ENCODE measurements at regions not wholly inside any gene's neighbourhood (a gene's known extent, or its start where the extent isn't known, plus 50 kb on each side); places are given as distances from the start of the nearest gene placed in this dataset.

DNA sequence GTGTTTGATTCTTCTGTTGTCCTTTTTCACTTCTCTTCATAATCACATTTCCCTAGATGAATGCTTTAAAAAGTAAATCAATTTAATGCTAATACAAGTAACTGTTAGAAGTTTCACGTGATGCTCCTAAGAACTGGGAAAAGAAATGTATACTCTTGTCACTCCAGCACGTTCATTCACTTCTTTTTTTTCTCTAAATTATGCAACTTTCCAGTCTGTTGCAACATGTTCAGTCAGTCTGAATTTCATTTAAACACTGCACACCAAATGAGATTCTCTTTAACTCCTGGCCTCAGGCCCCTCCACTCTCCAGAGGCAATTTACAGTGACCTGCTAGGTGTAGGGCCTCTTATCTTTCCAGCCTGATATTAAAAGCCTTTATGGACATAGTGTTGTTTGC lies 321.9 kb downstream of the HS3ST1 start (continued):
- TF ChIP-seq TEAD4 (IDR thresholded peaks at IDR 0.05; ENCODE audit: low read depth, low read length): no peak
- TF ChIP-seq RFX5 (IDR thresholded peaks at IDR 0.05; ENCODE audit: borderline replicate concordance, low read depth, low read length): no peak
- TF ChIP-seq TAF1 (IDR thresholded peaks at IDR 0.05; ENCODE audit: low read depth, low read length): no peak
- TF ChIP-seq, protein P1, sequence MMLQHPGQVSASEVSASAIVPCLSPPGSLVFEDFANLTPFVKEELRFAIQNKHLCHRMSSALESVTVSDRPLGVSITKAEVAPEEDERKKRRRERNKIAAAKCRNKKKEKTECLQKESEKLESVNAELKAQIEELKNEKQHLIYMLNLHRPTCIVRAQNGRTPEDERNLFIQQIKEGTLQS (IDR thresholded peaks at IDR 0.05; ENCODE audit: insufficient read depth, low read depth, low read length): no peak
- no peak for TF ChIP-seq BCL11A (IDR thresholded peaks at IDR 0.05; ENCODE audit: low read depth in 2 of 2, low read length in 2 of 2)
- no peak for TF ChIP-seq BACH1 (IDR thresholded peaks at IDR 0.05; ENCODE audit: low read length)
- TF ChIP-seq CEBPB (IDR thresholded peaks at IDR 0.05; ENCODE audit: low read depth, low read length): no peak
- no peak for TF ChIP-seq CBX8 (IDR thresholded peaks at IDR 0.05; ENCODE audit: borderline replicate concordance, low read depth, low read length)
- TF ChIP-seq EGR1 (IDR thresholded peaks at IDR 0.05; ENCODE audit: borderline replicate concordance, low read depth, low read length): no peak
- TF ChIP-seq MAFK (IDR thresholded peaks at IDR 0.05; ENCODE audit: low read depth, low read length): no peak
- no peak for TF ChIP-seq SIN3A (conservative IDR thresholded peaks at IDR 0.05 in 1 of 2, IDR thresholded peaks at IDR 0.05 in 1 of 2; ENCODE audit: low read depth in 1 of 2, low read length in 2 of 2)
- TF ChIP-seq RBBP5 (IDR thresholded peaks at IDR 0.05; ENCODE audit: borderline replicate concordance, low read depth, low read length): no peak
- TF ChIP-seq POLR2A (IDR thresholded peaks at IDR 0.05; ENCODE audit: control extremely low read depth in 1 of 2, low read depth in 2 of 2, low read length in 2 of 2): no peak
- no peak for TF ChIP-seq SP4 (IDR thresholded peaks at IDR 0.05; ENCODE audit: low read length)
- no peak for TF ChIP-seq CBX5 (IDR thresholded peaks at IDR 0.05; ENCODE audit: low read depth, low read length)
- TF ChIP-seq, protein P2, sequence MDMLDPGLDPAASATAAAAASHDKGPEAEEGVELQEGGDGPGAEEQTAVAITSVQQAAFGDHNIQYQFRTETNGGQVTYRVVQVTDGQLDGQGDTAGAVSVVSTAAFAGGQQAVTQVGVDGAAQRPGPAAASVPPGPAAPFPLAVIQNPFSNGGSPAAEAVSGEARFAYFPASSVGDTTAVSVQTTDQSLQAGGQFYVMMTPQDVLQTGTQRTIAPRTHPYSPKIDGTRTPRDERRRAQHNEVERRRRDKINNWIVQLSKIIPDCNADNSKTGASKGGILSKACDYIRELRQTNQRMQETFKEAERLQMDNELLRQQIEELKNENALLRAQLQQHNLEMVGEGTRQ (IDR thresholded peaks at IDR 0.05; ENCODE audit: low read length): no peak
- TF ChIP-seq NRF1 (IDR thresholded peaks at IDR 0.05; ENCODE audit: low read depth, low read length): no peak
- TF ChIP-seq KDM5A (IDR thresholded peaks at IDR 0.05; ENCODE audit: low read length): no peak

Data from H1 (cell line).